HL-60/S4 (cell line): ENCODE measurements at regions not wholly inside any gene's neighbourhood (a gene's known extent, or its start where the extent isn't known, plus 50 kb on each side); places are given as distances from the start of the nearest gene placed in this dataset.

Experiments
- in situ Hi-C: fragments of 300-500 bp; cut with MboI; formaldehyde crosslinking; loops from 2 replicates; pipeline ENCODE4 v1.14.3; 2022; ENCODE audit warnings: low sequenced_read_pairs

- in situ Hi-C loops, result loop anchor here (25.0 kb wide), 1 partner anchor 90 kb away; no protein-coding TSS in a partner anchor
Observed at GRCh38 chr11:45597097-45597496, 68.3 kb downstream of the CHST1 start.

GRCh38 chr11:45596571-45596970, 68.9 kb downstream of the CHST1 start:
- in situ Hi-C loops, result loop anchor here (25.0 kb wide), 1 partner anchor 91 kb away; no protein-coding TSS in a partner anchor

- in situ Hi-C loops, result loop anchor here (25.0 kb wide), 1 partner anchor 93 kb away; no protein-coding TSS in a partner anchor
Observed at GRCh38 chr11:45593992-45594391, 71.4 kb downstream of the CHST1 start.

GRCh38 chr11:45592636-45593035, 72.8 kb downstream of the CHST1 start:
- in situ Hi-C loops, result loop anchor here (25.0 kb wide), 1 partner anchor 95 kb away; no protein-coding TSS in a partner anchor

- in situ Hi-C loops, result loop anchor here (25.0 kb wide), 1 partner anchor 97 kb away; no protein-coding TSS in a partner anchor
Observed at GRCh38 chr11:45590743-45591142, 74.7 kb downstream of the CHST1 start.

GRCh38 chr11:45585205-45585604, 80.2 kb downstream of the CHST1 start:
- in situ Hi-C loops, result loop anchor here (25.0 kb wide), 1 partner anchor 102 kb away; no protein-coding TSS in a partner anchor

GRCh38 chr11:45583981-45584566, 81.3 kb downstream of the CHST1 start:
- in situ Hi-C loops, result loop anchor here (25.0 kb wide), 1 partner anchor 103 kb away; no protein-coding TSS in a partner anchor

- in situ Hi-C loops, result loop anchor here (25.0 kb wide), 1 partner anchor 107 kb away; no protein-coding TSS in a partner anchor
Observed at GRCh38 chr11:45580399-45580798, 85.0 kb downstream of the CHST1 start.

- in situ Hi-C loops, result loop anchor here (25.0 kb wide), 1 partner anchor 109 kb away; no protein-coding TSS in a partner anchor
Observed at GRCh38 chr11:45578316-45578715, 87.1 kb downstream of the CHST1 start.

GRCh38 chr11:45577752-45578151, 87.7 kb downstream of the CHST1 start:
- in situ Hi-C loops, result loop anchor here (25.0 kb wide), 1 partner anchor 110 kb away; no protein-coding TSS in a partner anchor

- in situ Hi-C loops, result loop anchor here (25.0 kb wide), 1 partner anchor 111 kb away; no protein-coding TSS in a partner anchor
Observed at GRCh38 chr11:45576461-45577215, 88.8 kb downstream of the CHST1 start.

GRCh38 chr11:45573728-45574127, 91.7 kb downstream of the CHST1 start:
- in situ Hi-C loops, result no loop called here

- in situ Hi-C loops, result no loop called here
Observed at GRCh38 chr11:45572354-45573123, 92.9 kb downstream of the CHST1 start.

- in situ Hi-C loops, result no loop called here
Observed at GRCh38 chr11:45569776-45570175, 95.6 kb downstream of the CHST1 start.

GRCh38 chr11:45568049-45568448, 97.4 kb downstream of the CHST1 start:
- in situ Hi-C loops, result no loop called here

- in situ Hi-C loops, result no loop called here
Observed at GRCh38 chr11:45565446-45565988, 99.9 kb downstream of the CHST1 start.

- in situ Hi-C loops, result no loop called here
Observed at GRCh38 chr11:45563810-45564209, 101.6 kb downstream of the CHST1 start.

GRCh38 chr11:45563171-45563570, 102.3 kb downstream of the CHST1 start:
- in situ Hi-C loops, result no loop called here

- in situ Hi-C loops, result no loop called here
Observed at GRCh38 chr11:45560913-45561281, 104.5 kb downstream of the CHST1 start.

GRCh38 chr11:45560155-45560912, 105.1 kb downstream of the CHST1 start:
- in situ Hi-C loops, result no loop called here
